ENCODE measurements at regions not wholly inside any gene's neighbourhood (a gene's known extent, or its start where the extent isn't known, plus 50 kb on each side); places are given as distances from the start of the nearest gene placed in this dataset.
"Not testable (repeated sequence)": the region's sequence is repeated elsewhere in the genome, so short reads cannot be mapped to it uniquely, and the experiment has no call there.

- TF ChIP-seq CTCF, POLR2A (IDR thresholded peaks at IDR 0.05): not testable (repeated sequence)
These were observed 192.5 kb downstream of the SHOX start for GRCh38 chrX:823073-823472.

Data from adrenal gland (tissue), 5 donors.